GM12878 (cell line): ENCODE measurements at regions not wholly inside any gene's neighbourhood (a gene's known extent, or its start where the extent isn't known, plus 50 kb on each side); places are given as distances from the start of the nearest gene placed in this dataset.

ENCODE experiments used
- ASH2L ChIP-seq: fragments of 300-600, 200-600 bp; sonication (generic); IDR thresholded peaks from 2 replicates; pipeline ENCODE4 v1.6.1; 2017; ENCODE audit warnings: low read depth, mild to moderate bottlenecking, borderline replicate concordance
- CBX5 ChIP-seq: sonication (generic); IDR thresholded peaks from 2 replicates; pipeline ENCODE4 v1.6.1; 2016; ENCODE audit warnings: low read depth, moderate library complexity, mild to moderate bottlenecking, inconsistent platforms
- EED ChIP-seq: sonication (generic); IDR thresholded peaks from 2 replicates; pipeline ENCODE4 v1.6.1; 2016; ENCODE audit warnings: antibody characterized with exemption, low read depth
- FOXK2 ChIP-seq: fragments of 450-650 bp; IDR thresholded peaks from 2 replicates; pipeline ENCODE4 v1.6.1; 2017; ENCODE audit warnings: mild to moderate bottlenecking, moderate library complexity
- SIN3A ChIP-seq: IDR thresholded peaks from 2 replicates; pipeline ENCODE4 v1.6.1; 2012; ENCODE audit warnings: low read depth, low read length, improper control_type of control experiment
- STAT3 ChIP-seq: IDR thresholded peaks from 2 replicates; pipeline ENCODE4 v1.6.1; 2011; ENCODE audit warnings: low read depth, low read length, improper control_type of control experiment
- TF ChIP-seq, protein P1 (sequence below): IDR thresholded peaks from 2 replicates; pipeline ENCODE4 v1.6.1; 2012; ENCODE audit warnings: improper control_type of control experiment, low read depth, low read length; ENCODE audit not compliant: insufficient replicate concordance
- TF ChIP-seq, protein P2 (sequence below): fragments of 450-650 bp; IDR thresholded peaks from 2 replicates; pipeline ENCODE4 v1.6.1; 2016; ENCODE audit warnings: mild to moderate bottlenecking

DNA sequence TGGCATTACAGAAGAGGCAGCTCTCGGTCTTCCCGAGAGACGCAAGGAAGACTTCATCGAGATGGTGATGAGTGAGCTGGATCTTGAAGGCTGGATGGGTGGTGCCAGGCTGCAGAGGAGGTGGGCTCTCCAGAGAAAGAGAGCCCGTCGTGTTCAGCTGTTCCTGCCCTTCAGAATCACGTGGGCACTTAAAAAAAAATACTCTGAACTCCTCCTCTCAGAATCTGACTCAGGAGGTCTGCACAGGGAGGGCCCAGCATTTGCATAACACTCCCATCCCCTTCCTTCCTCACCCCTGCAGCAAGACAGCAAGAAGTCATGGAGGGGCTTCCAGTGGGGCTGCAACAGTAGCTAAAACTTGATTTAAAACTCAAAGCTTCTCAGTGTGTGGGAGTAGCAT, 203.0 kb downstream of the ATPSCKMT start (continued):
- TF ChIP-seq, protein P1, sequence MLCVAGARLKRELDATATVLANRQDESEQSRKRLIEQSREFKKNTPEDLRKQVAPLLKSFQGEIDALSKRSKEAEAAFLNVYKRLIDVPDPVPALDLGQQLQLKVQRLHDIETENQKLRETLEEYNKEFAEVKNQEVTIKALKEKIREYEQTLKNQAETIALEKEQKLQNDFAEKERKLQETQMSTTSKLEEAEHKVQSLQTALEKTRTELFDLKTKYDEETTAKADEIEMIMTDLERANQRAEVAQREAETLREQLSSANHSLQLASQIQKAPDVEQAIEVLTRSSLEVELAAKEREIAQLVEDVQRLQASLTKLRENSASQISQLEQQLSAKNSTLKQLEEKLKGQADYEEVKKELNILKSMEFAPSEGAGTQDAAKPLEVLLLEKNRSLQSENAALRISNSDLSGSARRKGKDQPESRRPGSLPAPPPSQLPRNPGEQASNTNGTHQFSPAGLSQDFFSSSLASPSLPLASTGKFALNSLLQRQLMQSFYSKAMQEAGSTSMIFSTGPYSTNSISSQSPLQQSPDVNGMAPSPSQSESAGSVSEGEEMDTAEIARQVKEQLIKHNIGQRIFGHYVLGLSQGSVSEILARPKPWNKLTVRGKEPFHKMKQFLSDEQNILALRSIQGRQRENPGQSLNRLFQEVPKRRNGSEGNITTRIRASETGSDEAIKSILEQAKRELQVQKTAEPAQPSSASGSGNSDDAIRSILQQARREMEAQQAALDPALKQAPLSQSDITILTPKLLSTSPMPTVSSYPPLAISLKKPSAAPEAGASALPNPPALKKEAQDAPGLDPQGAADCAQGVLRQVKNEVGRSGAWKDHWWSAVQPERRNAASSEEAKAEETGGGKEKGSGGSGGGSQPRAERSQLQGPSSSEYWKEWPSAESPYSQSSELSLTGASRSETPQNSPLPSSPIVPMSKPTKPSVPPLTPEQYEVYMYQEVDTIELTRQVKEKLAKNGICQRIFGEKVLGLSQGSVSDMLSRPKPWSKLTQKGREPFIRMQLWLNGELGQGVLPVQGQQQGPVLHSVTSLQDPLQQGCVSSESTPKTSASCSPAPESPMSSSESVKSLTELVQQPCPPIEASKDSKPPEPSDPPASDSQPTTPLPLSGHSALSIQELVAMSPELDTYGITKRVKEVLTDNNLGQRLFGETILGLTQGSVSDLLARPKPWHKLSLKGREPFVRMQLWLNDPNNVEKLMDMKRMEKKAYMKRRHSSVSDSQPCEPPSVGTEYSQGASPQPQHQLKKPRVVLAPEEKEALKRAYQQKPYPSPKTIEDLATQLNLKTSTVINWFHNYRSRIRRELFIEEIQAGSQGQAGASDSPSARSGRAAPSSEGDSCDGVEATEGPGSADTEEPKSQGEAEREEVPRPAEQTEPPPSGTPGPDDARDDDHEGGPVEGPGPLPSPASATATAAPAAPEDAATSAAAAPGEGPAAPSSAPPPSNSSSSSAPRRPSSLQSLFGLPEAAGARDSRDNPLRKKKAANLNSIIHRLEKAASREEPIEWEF: no peak
- TF ChIP-seq FOXK2: no peak
- TF ChIP-seq SIN3A: no peak
- TF ChIP-seq, protein P2, sequence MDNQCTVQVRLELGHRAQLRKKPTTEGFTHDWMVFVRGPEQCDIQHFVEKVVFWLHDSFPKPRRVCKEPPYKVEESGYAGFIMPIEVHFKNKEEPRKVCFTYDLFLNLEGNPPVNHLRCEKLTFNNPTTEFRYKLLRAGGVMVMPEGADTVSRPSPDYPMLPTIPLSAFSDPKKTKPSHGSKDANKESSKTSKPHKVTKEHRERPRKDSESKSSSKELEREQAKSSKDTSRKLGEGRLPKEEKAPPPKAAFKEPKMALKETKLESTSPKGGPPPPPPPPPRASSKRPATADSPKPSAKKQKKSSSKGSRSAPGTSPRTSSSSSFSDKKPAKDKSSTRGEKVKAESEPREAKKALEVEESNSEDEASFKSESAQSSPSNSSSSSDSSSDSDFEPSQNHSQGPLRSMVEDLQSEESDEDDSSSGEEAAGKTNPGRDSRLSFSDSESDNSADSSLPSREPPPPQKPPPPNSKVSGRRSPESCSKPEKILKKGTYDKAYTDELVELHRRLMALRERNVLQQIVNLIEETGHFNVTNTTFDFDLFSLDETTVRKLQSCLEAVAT: no peak
- TF ChIP-seq ASH2L: no peak
- no peak for TF ChIP-seq CBX5
- TF ChIP-seq EED: no peak
- TF ChIP-seq STAT3: no peak
